Kidney tubule cell (primary cell): ENCODE measurements at regions not wholly inside any gene's neighbourhood (a gene's known extent, or its start where the extent isn't known, plus 50 kb on each side); places are given as distances from the start of the nearest gene placed in this dataset.

ENCODE experiments used
- DNase-seq: peaks from one replicate; pipeline ENCODE4 v3.0.0-alpha.2; 2018; ENCODE audit warnings: low spot score

GRCh38 chr5:135218790-135219568, 180.1 kb downstream of the MACROH2A1 start:
- no peak for DNase-seq

GRCh38 chr5:135218486-135218755, 180.6 kb downstream of the MACROH2A1 start:
- no peak for DNase-seq

DNA sequence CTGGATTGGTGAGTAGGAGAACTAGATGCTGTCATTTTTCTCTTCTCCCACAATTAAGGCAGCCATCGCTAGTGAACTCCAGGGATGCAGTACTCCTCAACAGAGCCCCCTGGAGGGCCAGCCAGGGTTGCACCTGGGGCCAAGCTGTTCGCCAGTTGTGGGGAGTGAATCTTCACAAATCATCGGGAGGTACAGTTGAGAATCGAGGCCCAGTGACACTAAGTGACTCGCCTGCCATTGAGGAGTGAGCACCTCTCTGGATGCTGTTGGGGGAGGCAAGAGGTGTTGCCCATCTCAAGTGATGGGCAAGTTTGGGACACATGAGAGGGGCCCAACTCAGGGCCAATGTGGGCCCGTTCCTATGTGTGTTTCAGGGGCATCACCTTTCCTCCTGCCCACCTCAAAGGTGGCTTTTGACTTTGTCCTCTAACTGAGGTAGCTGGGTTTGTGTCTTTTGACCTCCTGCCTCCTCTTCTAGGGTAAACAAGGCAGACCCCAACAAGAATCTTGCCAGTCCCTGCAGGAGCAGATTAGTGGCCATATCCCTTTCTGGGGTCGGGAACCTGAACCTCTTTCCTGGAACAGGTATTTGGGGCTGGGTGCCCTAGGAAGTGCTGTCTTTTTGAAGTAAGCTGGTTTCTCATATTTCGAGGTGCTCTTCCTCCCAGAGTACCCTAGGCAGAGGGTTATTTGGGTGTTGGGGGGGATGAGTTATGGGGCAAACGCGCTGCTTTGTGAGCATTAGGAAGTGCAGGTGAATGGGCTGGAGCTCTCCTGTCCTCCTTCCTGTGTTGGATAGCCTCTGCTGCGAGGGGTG, 181.2 kb downstream of the MACROH2A1 start:
- no peak for DNase-seq

- DNase-seq: no peak
These were observed 182.3 kb downstream of the MACROH2A1 start for GRCh38 chr5:135216471-135217343.

GRCh38 chr5:135215617-135216470, 181.8 kb upstream of the PITX1 start:
- no peak for DNase-seq

GRCh38 chr5:135214897-135215616, 181.0 kb upstream of the PITX1 start:
- DNase-seq: no peak

DNA sequence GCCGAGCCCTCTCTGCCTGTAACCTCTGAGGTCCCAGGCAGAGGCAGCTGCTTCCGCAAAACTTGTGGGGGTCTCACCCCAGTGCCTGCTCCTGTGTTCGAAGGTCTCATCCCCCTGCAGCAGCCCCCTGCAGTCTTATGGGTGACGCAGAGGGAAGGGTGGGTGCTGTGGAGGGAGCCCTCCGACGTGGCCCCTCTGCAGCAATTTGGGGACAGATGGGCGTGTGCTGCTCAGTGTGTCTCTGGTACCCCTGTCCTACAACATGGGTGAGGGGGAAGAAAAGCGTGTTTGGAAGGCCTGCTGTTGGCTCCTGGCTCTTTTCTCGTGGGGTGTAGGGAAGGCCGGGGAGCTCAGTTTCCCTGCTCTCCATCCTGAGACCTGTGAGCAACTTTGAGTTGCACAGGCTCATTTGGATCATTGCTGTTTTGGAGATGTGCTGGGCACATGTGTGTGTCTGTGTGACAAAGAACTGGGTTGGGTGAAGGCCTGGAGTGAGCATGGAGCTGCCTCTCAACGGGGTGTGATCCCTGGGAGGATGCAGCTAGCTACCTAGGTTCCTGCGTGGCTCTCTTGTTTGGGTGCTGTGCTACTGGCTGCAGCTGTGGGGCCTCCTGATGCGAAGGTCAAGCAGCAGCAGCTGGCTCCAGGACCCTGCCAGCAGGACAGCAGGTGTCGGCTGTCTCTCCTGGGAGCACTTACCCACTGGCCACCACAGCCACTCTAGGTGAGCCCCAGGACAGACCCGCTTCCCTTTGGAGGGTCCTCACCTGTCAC, 179.6 kb upstream of the PITX1 start:
- DNase-seq: no peak

- DNase-seq: no peak
These were observed 179.0 kb upstream of the PITX1 start for GRCh38 chr5:135213027-135213386.

DNA sequence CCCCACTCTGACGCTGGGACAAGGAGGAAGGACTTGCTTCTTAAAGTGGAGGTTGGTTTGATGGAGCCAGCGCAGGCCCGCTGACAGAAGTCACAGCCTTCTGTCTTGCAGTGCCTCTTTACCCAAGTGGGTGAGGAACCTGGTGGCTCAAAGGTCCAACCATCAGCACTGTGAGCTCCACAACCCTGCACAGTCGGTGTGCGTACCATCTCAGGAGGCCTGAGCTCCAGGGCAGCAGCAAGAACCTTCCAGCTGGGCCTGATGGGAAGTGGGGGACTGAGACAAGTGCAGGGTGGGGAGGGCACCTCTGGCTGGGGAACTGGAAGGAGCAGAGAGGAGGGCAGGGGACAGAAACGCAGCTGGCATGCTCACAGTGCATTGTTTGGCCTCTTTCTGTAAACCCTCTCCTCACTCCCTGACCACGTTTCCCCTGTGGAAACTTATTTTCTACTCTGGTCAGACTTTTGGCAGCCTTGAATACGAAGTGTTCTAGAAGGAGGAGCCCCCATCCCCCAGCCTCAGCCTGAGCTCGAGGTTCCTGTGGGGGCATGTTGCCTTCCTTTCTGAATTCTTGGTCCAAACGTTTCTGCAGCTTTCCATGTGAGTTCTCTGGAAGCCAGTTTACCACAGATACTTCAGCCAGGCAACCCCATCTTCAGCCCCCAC, 178.5 kb upstream of the PITX1 start:
- DNase-seq: no peak

- no peak for DNase-seq
These were observed 177.8 kb upstream of the PITX1 start for GRCh38 chr5:135211791-135212190.

DNA sequence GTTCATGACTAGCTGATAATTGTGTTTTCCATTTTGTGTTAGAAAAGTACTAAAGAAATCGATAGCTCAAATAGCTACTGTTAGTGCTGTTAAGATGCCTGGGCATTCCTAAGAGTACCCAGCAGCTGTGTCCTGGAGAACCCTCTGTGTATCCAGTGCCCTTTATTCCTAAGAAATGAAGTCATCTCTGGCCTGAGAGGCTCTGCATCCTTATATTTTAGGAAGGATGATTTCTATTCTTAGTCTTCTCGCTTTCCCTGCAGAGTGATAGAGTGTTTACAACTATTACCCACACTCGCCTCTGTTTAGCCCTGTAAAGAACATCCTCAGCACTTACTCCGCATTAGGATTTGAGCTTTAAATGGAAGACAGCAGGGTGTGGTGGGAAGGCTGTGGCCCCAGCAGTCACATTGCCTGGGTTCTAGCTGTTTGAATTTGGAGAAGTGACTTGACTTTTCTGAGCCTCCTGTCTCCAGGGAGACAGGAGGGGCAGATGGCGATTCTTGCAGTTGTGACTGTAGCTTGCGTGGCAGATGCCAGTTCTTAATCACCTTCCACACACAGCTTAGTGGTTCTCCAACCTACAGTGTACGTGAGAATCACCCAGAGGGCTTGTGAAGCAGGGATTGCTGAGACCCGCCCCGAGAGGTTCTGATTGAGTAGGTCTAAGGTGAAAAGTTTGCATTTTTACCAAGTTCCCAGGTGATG, 177.2 kb upstream of the PITX1 start:
- DNase-seq: no peak

DNA sequence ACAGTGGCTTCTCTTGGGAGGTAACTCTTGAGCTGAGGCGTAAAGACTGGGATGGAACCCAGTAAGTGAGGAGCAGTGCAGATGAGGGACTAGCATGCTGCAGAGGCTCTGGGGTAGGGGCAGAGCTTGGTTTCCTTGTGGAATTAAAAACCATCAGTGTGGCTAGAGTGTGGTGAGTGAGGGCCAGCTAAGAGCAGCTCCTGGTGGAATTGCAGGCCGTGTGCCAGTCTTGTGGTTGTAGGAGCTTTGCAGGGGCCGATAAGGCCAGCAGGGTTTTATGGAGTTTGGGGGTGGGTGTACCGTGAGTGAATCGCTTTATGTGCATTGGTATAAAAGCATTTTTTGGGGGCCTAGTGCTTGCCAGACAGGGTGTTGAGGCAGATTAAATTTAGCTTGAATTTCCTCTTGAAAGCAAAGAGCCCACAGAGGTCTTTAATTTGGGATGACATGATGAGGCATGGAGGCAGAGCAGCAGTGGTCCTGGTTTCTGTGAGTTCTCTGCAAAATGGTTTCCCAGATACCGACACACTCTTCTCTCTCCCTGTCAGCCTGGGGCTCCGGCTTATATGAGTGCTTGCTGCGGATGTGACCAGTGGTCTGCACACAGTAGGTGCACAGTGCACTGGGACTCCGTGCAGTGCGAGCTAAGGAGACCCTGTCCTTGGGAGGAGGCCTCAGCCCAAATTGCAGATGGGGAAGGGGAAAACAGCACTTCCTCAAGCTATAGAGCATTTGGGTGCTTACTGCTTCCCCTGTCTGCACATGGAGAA, 176.4 kb upstream of the PITX1 start:
- DNase-seq: no peak

DNA sequence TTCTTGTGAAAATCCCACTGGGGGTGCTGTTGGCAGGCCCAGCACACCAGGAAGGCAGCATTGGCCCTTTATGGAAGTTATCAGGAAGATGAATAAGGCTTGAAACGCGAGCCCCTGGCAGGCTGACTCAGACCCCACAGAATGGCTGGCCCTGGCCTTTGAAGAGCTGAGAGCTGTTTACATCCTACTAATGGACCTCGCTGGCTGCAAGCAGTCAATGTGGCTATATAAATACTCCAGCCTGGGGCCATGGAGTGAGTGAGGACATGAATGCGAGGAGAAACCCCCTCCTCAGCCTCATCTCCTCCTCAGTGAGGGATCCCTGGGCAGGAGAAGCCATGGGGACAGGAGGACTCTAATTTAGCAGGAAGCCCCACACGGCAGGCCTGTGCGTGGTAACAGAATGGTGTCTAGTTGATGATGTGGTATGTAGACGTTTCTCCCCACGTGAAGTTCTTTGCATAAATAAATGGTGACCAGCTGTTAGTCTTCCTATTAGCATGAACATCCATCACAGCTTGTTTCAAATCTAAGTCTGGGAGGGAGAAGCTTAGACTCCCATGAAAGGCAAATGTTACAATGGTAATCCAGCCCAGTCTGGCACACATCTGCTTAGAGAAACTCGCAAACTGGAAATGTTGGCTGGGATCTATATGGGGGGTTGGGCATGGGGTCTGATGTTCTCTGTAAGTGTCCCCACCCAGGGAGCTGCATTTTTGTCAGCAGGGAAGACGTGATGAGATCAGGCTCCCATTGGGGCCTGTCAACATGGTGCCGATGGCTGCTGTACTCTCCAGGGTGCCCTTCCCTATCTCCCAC, 175.1 kb upstream of the PITX1 start:
- DNase-seq: peak; percentile 79

DNA sequence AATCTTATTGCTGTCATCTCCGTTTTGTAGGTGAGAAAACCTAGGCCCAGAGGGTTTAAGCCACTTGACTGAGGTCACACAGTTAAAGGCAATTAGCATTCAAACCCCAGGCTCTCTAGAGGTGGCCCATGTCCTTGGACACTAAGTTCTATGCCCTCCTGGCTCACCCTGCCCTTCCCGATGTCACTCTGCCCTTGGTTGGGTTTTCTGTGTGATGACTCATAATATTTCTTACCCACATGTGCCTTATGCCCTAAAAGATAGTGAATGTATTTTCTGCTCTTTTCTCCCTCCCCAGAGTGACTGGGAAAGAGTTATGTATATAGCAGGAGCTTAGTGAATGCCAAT, 174.5 kb upstream of the PITX1 start:
- no peak for DNase-seq

DNA sequence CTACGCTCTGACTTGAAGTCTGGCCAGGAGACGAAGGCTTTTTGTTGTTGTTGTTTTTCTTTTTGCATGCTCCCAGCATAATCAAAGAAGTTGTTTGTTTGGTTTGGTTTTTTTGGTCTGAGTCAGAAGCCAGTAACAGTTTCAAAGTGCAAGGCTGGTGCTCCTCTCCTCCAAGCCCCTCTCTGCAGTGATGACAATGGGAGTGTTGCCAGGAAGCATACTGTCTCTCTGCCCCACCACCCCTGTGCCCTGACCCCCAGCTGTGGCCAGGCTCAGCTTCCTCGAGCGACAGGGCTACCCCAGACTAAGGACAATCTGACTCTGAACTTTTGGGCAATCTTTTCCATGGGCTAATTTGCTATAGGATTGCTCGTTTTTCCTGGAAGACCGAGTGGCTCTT, 173.8 kb upstream of the PITX1 start:
- DNase-seq: no peak

- no peak for DNase-seq
These were observed 172.8 kb upstream of the PITX1 start for GRCh38 chr5:135206862-135207261.

DNA sequence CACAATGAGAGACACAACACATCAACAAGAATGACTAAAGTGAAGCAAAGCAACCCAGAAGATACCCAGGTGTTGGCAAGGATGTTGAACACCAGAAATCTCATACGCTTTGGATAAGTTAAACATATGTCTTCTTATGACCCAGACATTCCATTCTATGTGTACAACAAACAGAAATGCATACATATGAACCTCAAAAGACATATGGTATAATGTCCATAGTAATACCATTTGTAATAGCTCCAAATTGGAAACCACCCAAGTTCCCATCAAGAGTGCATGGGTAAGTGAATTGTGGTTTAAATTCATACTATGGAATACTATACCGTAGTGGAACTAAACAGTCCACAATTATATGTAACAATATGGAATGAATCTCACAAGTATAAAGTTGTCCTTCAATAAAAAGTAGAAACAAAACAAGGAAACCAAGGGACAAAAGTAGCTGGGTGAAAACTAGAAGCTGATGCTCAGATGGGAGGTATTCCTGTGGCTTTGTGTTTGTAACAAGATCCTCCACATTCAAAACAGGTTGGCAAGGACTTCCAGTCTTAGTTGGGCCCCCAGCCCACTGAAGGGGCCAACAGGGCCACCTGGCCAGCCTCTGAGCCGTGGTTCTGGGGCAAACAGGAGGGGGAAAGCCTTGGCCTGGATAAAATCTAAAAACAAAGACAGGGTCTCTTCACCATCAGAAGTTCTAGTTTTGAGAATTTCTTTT, 171.8 kb upstream of the PITX1 start:
- DNase-seq: no peak
